IMR-90 (cell line): ENCODE measurements at regions not wholly inside any gene's neighbourhood (a gene's known extent, or its start where the extent isn't known, plus 50 kb on each side); places are given as distances from the start of the nearest gene placed in this dataset.

Experiments used
- ATAC-seq: fragments of 200-7000 bp; cut with Tn5 transposase; 2 replicates; pipeline ENCODE4 v1.9.1; 2020; ENCODE audit warnings: low read depth, mild to moderate bottlenecking, moderate library complexity
- BruUV-seq: library from RNA; stranded (reverse); fragments of 400-500 nt; replicated peaks from 2 replicates; lab custom pipeline; 2021; lab: Mats Ljungman, UMichigan
- CTCF ChIA-PET: fragments of 300-600 bp; formaldehyde crosslinking; extraction: SDS; loops from one replicate; lab custom pipeline; 2021; ENCODE audit warnings: antibody characterized with exemption; lab: Yijun Ruan, JAX
- POLR2A ChIA-PET: fragments of 300-600 bp; sonication (Branson Sonifier 250); formaldehyde crosslinking; loops from one replicate; lab custom pipeline; 2022; ENCODE audit warnings: antibody characterized with exemption; ENCODE audit not compliant: unreplicated experiment; lab: Charles Lee
- DNase-seq: peaks from one replicate; pipeline ENCODE4 v3.0.0; 2013
- H2AFZ ChIP-seq: replicated peaks from 2 replicates; pipeline ENCODE3; 2013; ENCODE audit warnings: low read length, mild to moderate bottlenecking; ENCODE audit not compliant: poor library complexity
- H2AK5ac ChIP-seq: 2 replicates; pipeline ENCODE4 v1.6.1; 2013; ENCODE audit warnings: low read depth, low read length, inconsistent platforms
- H2AK9ac ChIP-seq: replicated peaks from 2 replicates; pipeline ENCODE3; 2013; ENCODE audit warnings: mild to moderate bottlenecking, low read depth, low read length, moderate library complexity; ENCODE audit not compliant: poor library complexity
- H2BK120ac ChIP-seq: 2 replicates; pipeline ENCODE4 v1.6.1; 2013; ENCODE audit warnings: low read depth, low read length, inconsistent platforms
- H2BK15ac ChIP-seq: 3 replicates; pipeline ENCODE4 v1.6.1; 2013; ENCODE audit warnings: low read depth, low read length, inconsistent platforms
- H2BK20ac ChIP-seq: 2 replicates; pipeline ENCODE4 v1.6.1; 2013; ENCODE audit warnings: low read depth, mild to moderate bottlenecking, inconsistent platforms, low read length, moderate library complexity
- H2BK5ac ChIP-seq: 2 replicates; pipeline ENCODE4 v1.6.1; 2013; ENCODE audit warnings: mild to moderate bottlenecking, low read depth, low read length, inconsistent platforms; ENCODE audit not compliant: poor library complexity, severe bottlenecking
- H3K14ac ChIP-seq: replicated peaks from 2 replicates; pipeline ENCODE4 v1.6.1; 2013; ENCODE audit warnings: low read depth, low read length, inconsistent platforms
- H3K18ac ChIP-seq: 2 replicates; pipeline ENCODE4 v1.6.1; 2013; ENCODE audit warnings: low read depth, low read length, control low read depth
- H3K23ac ChIP-seq: 2 replicates; pipeline ENCODE4 v1.6.1; 2013; ENCODE audit warnings: low read depth, low read length, inconsistent platforms
- H3K27ac ChIP-seq: 2 replicates; pipeline ENCODE4 v1.5.1; 2013; ENCODE audit warnings: mild to moderate bottlenecking, control low read depth, low read length; ENCODE audit not compliant: insufficient read depth
- H3K27me3 ChIP-seq: 2 replicates; pipeline ENCODE4 v1.6.1; 2013; ENCODE audit warnings: low read length; ENCODE audit not compliant: control insufficient read depth, insufficient read depth
- H3K36me3 ChIP-seq: 2 replicates; pipeline ENCODE4 v1.6.1; 2013; ENCODE audit warnings: low read length, mixed read lengths; ENCODE audit not compliant: control insufficient read depth, insufficient read depth
- H3K4ac ChIP-seq: 2 replicates; pipeline ENCODE4 v1.6.1; 2013; ENCODE audit warnings: low read depth, low read length, inconsistent platforms
- H3K4me1 ChIP-seq: 2 replicates; pipeline ENCODE4 v1.6.1; 2013; ENCODE audit warnings: low read length, mixed read lengths; ENCODE audit not compliant: control insufficient read depth, insufficient read depth
- H3K4me2 ChIP-seq: 2 replicates; pipeline ENCODE4 v1.6.1; 2013; ENCODE audit warnings: low read depth, mild to moderate bottlenecking, control low read depth, low read length, moderate library complexity
- H3K4me3 ChIP-seq: 2 replicates; pipeline ENCODE4 v1.5.1; 2013; ENCODE audit warnings: low read depth, mild to moderate bottlenecking, control low read depth, low read length, moderate library complexity; ENCODE audit not compliant: insufficient read depth
- H3K56ac ChIP-seq: 2 replicates; pipeline ENCODE4 v1.6.1; 2013; ENCODE audit warnings: low read length, inconsistent platforms; ENCODE audit not compliant: insufficient read depth; ENCODE audit errors: extremely low read depth
- H3K79me1 ChIP-seq, 2 experiments: 2 replicates each; pipeline ENCODE4 v1.6.1; 2013; ENCODE audit warnings: low read length in 2 of 2, inconsistent platforms in 1 of 2, low read depth in 1 of 2
- H3K9ac ChIP-seq: 2 replicates; pipeline ENCODE4 v1.6.1; 2013; ENCODE audit warnings: low read depth, low read length, control low read depth
- H3K9me1 ChIP-seq: 2 replicates; pipeline ENCODE4 v1.6.1; 2013; ENCODE audit warnings: low read length, inconsistent platforms; ENCODE audit not compliant: insufficient read depth
- H3K9me3 ChIP-seq: 2 replicates; pipeline ENCODE4 v1.6.1; 2013; ENCODE audit warnings: low read length; ENCODE audit not compliant: control insufficient read depth, insufficient read depth
- H4K20me1 ChIP-seq: 2 replicates; pipeline ENCODE4 v1.6.1; 2013; ENCODE audit warnings: low read length, inconsistent platforms; ENCODE audit not compliant: insufficient read depth
- H4K5ac ChIP-seq: 2 replicates; pipeline ENCODE4 v1.6.1; 2013; ENCODE audit warnings: mild to moderate bottlenecking, low read depth, low read length, control low read depth
- H4K8ac ChIP-seq, 2 experiments: 2 replicates each; pipeline ENCODE4 v1.6.1; 2013; ENCODE audit warnings: low read depth in 2 of 2, low read length in 2 of 2, control low read depth in 1 of 2, inconsistent platforms in 1 of 2
- H4K91ac ChIP-seq: 2 replicates; pipeline ENCODE4 v1.6.1; 2013; ENCODE audit warnings: low read depth, low read length, inconsistent platforms; ENCODE audit not compliant: insufficient read depth
- BHLHE40 ChIP-seq: fragments of 150-350 bp; IDR thresholded peaks from 2 replicates; pipeline ENCODE4 v1.6.1; 2016; ENCODE audit warnings: mild to moderate bottlenecking, low read depth, low read length
- CEBPB ChIP-seq: IDR thresholded peaks from 2 replicates; pipeline ENCODE4 v1.6.1; 2012; ENCODE audit warnings: low read depth, low read length, improper control_type of control experiment
- CHD1 ChIP-seq: IDR thresholded peaks from 2 replicates; pipeline ENCODE4 v1.6.1; 2012; ENCODE audit warnings: low read depth, low read length, improper control_type of control experiment
- CTCF ChIP-seq: conservative IDR thresholded peaks from 2 replicates; pipeline ENCODE4 v1.5.1; 2012; ENCODE audit warnings: mild to moderate bottlenecking, low read depth, low read length, improper control_type of control experiment
- ELK1 ChIP-seq: fragments of 150-350 bp; IDR thresholded peaks from 2 replicates; pipeline ENCODE4 v1.6.1; 2016; ENCODE audit warnings: low read depth, mild to moderate bottlenecking, low read length, moderate library complexity, borderline replicate concordance
- FOS ChIP-seq: fragments of 150-350 bp; IDR thresholded peaks from 2 replicates; pipeline ENCODE4 v1.6.1; 2016; ENCODE audit warnings: low read depth, low read length
- MAFK ChIP-seq: IDR thresholded peaks from 2 replicates; pipeline ENCODE4 v1.6.1; 2012; ENCODE audit warnings: low read depth, low read length, improper control_type of control experiment
- MAZ ChIP-seq: IDR thresholded peaks from 2 replicates; pipeline ENCODE4 v1.6.1; 2012; ENCODE audit warnings: low read depth, mild to moderate bottlenecking, low read length, improper control_type of control experiment, moderate library complexity, borderline replicate concordance
- MXI1 ChIP-seq: IDR thresholded peaks from 2 replicates; pipeline ENCODE4 v1.6.1; 2012; ENCODE audit warnings: low read depth, mild to moderate bottlenecking, low read length, moderate library complexity, borderline replicate concordance
- NFE2L2 ChIP-seq: fragments of 150-350 bp; IDR thresholded peaks from 2 replicates; pipeline ENCODE4 v1.6.1; 2016; ENCODE audit warnings: low read depth, mild to moderate bottlenecking, low read length
- POLR2A ChIP-seq: IDR thresholded peaks from 2 replicates; pipeline ENCODE4 v1.6.1; 2012; ENCODE audit warnings: mild to moderate bottlenecking, low read depth, low read length
- RAD21 ChIP-seq: IDR thresholded peaks from 2 replicates; pipeline ENCODE4 v1.6.1; 2012; ENCODE audit warnings: low read length, improper control_type of control experiment
- RCOR1 ChIP-seq: IDR thresholded peaks from 2 replicates; pipeline ENCODE4 v1.6.1; 2012; ENCODE audit warnings: mild to moderate bottlenecking, low read length, improper control_type of control experiment; ENCODE audit not compliant: insufficient replicate concordance
- RFX5 ChIP-seq: IDR thresholded peaks from 2 replicates; pipeline ENCODE4 v1.8.0; 2012; ENCODE audit warnings: low read depth, mild to moderate bottlenecking, low read length, moderate library complexity
- SMC3 ChIP-seq: fragments of 150-350 bp; IDR thresholded peaks from 2 replicates; pipeline ENCODE4 v1.6.1; 2016; ENCODE audit warnings: low read depth, mild to moderate bottlenecking, antibody characterized with exemption, low read length, moderate library complexity
- USF2 ChIP-seq: fragments of 150-350 bp; IDR thresholded peaks from 2 replicates; pipeline ENCODE4 v1.6.1; 2017; ENCODE audit warnings: mild to moderate bottlenecking, antibody characterized with exemption, low read length, low read depth
- WGBS, 2 experiments: methylation state at CpG; one replicate each; pipeline versions ENCODE4 v1.1.5 to v1.1.7; 2013; ENCODE audit warnings: missing lambda C conversion rate in 2 of 2; ENCODE audit not compliant: insufficient read length in 1 of 2; ENCODE audit errors: extremely low coverage in 2 of 2; 5-methylcytosine and 5-hydroxymethylcytosine counted together
- dilution Hi-C: fragments of 300-500 bp; cut with HindIII; formaldehyde crosslinking; loops from one replicate; pipeline ENCODE4 v1.14.3; 2018; ENCODE audit warnings: low sequenced_read_pairs; ENCODE audit not compliant: unreplicated experiment
- in situ Hi-C: fragments of 300-500 bp; cut with MboI; formaldehyde crosslinking; loops from 3 replicates; pipeline ENCODE4 v1.14.3; 2019; ENCODE audit warnings: low sequenced_read_pairs, inconsistent platforms, mixed read lengths
- intact Hi-C: fragments of 100-400 bp; cut with micrococcal nuclease; formaldehyde crosslinking; loops from 2 replicates; pipeline ENCODE4 v1.10.0; 2022

GRCh38 chr1:22319608-22320007, 132.0 kb upstream of the ZBTB40 start:
- CTCF ChIA-PET: interaction anchor here (0.6 kb wide), 1 partner anchor 690 kb away, joined by 3 read pairs; no protein-coding TSS in a partner anchor
- in situ Hi-C loops: no loop called here

More at GRCh38 chr1:22319608-22320007, 132.0 kb upstream of the ZBTB40 start:
- H3K56ac ChIP-seq: no peak overlapping the region
- H3K23ac ChIP-seq: no peak overlapping the region
- DNase-seq (no peak), ATAC-seq (no peak)
- no peak overlapping the region for H3K9ac ChIP-seq
- no peaks in the 10 kb centered on the region for H3K36me3 ChIP-seq
- no peak overlapping the region for H2BK20ac ChIP-seq
- no peak overlapping the region for H3K14ac ChIP-seq
- H3K79me1 ChIP-seq: no peaks in the 10 kb centered on the region
- no peaks in the 10 kb centered on the region for H3K4me1 ChIP-seq
- H2AK5ac ChIP-seq: no peak overlapping the region
- H2BK5ac ChIP-seq: no peak overlapping the region
- no peaks in the 10 kb centered on the region for H3K9me1 ChIP-seq
- intact Hi-C loops: no loop called here
- BruUV-seq: no TSS peak
- no peak overlapping the region for H3K18ac ChIP-seq
- H4K8ac ChIP-seq: no peak overlapping the region
- H4K91ac ChIP-seq: no peak overlapping the region
- H2BK120ac ChIP-seq: no peak overlapping the region
- no peak overlapping the region for H2AFZ ChIP-seq
- dilution Hi-C loops: no loop called here
- no peak overlapping the region for H4K5ac ChIP-seq
- no peak overlapping the region for H2AK9ac ChIP-seq
- no peak overlapping the region for H3K27ac ChIP-seq
- WGBS, 2 experiments: 83% methylated on average over 2 of the region's 5 CpGs; no CpG with 5 or more reads in 1 of the 2 experiments
- H3K4me3 ChIP-seq: no peak overlapping the region
- H3K27me3 ChIP-seq: peaks cover 72% of the 10 kb centered on the region
- no peak overlapping the region for H2BK15ac ChIP-seq
- POLR2A ChIA-PET: no interaction called here
- H4K20me1 ChIP-seq: no peaks in the 10 kb centered on the region
- no peak overlapping the region for H3K4me2 ChIP-seq
- H3K4ac ChIP-seq: no peak overlapping the region
- peaks cover 3% of the 10 kb centered on the region; the same call in 1 of the 2 replicates for H3K9me3 ChIP-seq
- TF ChIP-seq FOS (no peak), CEBPB (no peak), MAZ (no peak), MXI1 (no peak), ELK1 (no peak), RFX5 (no peak), POLR2A (no peak), USF2 (no peak), SMC3 (no peak), CTCF (no peak), MAFK (no peak), RCOR1 (no peak), RAD21 (no peak), CHD1 (no peak), BHLHE40 (no peak), NFE2L2 (no peak)
